HG03175 (cell line): ENCODE measurements at regions not wholly inside any gene's neighbourhood (a gene's known extent, or its start where the extent isn't known, plus 50 kb on each side); places are given as distances from the start of the nearest gene placed in this dataset.
"Not testable (repeated sequence)": the region's sequence is repeated elsewhere in the genome, so short reads cannot be mapped to it uniquely, and the experiment has no call there.

Experiments used
- ATAC-seq: cut with Tn5 transposase; IDR thresholded peaks from one replicate; pipeline ENCODE4 v1.9.1; 2021; ENCODE audit warnings: mild to moderate bottlenecking, moderate library complexity; ENCODE audit not compliant: unreplicated experiment

GRCh38 chr7:67301667-67302066 is 305.0 kb downstream of the TYW1 start:
- no peak for ATAC-seq

GRCh38 chr7:67302113-67303039 is 305.7 kb downstream of the TYW1 start:
- ATAC-seq, result peak; percentile 86

- ATAC-seq, result not testable (repeated sequence)
These were observed 308.2 kb downstream of the TYW1 start for GRCh38 chr7:67304846-67305245.

GRCh38 chr7:67306331-67306730 is 309.7 kb downstream of the TYW1 start:
- ATAC-seq, result no peak

DNA sequence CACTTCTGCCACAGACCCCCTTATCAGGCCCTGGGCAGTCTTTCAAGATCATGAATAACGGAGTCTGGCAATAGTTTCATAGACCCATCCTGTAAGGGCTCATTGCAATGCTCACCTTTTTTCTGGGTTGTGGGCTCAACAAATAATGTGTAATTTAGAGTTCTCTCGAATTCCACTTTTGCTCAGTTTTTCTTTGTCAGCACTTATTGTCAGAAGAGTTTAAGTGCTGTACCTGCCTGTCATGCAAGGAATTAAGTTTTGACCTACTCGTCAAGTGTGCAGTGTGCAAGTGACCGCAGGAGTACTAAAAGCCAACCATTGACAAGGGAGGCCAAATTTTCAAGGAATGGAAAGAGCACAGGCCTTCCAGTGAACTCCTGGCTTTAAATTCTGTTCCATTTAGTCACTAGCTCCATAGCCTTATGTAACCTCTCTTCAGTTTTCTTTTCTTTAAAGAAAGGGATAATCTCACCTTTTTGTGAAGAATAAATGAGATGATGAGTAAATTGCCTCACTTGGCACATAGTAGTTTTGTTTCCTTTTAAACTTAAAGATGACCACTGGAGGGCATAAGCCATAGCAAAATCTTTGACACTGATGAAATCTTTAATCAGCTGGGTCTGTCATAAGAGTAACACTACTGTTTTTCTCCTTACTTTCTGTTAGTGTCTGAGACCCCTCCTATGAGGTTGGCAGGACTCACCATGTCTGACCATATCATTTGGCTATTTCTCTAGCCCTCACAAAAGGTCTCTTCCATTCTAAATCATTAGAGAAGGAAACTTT is 313.3 kb downstream of the TYW1 start:
- ATAC-seq, result no peak

DNA sequence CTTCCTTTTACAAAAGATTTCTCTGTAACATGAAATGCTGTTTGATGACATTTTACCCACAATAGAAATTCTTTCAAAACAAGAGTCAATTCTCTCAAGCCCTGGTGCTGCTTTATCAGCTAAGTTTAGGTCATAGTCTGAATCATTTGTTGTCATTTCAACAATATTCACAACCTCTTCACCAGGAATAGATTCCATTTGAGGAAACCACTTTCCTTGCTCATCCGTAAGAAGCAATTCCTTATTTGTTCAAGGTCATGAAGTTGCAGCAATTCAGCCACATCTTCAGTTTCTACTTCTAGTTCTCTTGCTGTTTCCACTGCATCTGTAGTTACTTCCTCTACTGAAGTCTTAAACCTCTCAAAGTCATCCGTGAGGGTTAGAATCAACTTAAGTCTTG is 315.3 kb downstream of the TYW1 start:
- ATAC-seq, result no peak

- ATAC-seq, result no peak
These were observed 316.6 kb downstream of the TYW1 start for GRCh38 chr7:67313213-67313612.

GRCh38 chr7:67316902-67317301 is 320.3 kb downstream of the TYW1 start:
- ATAC-seq, result not testable (repeated sequence)

- not testable (repeated sequence) for ATAC-seq
These were observed 331.6 kb downstream of the TYW1 start for GRCh38 chr7:67328257-67328656.

DNA sequence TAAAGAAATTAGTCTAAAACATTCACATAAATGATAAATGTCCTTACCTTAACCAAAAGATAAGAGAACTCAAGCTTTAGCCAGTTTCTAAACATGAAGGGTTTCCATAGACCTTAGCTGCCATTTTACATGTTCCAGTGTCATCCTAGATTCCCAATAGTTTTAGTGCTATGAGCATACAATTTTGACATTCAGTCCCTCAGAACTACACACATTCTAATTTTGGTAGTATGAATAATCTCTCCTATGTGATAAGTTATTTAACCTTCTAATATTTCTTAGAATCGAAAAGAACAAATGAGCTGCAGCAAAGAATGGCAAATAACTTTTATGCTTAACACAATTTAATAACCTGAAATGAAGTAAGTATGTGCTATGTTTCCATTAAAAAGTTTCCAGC is 338.5 kb downstream of the TYW1 start:
- ATAC-seq, result not testable (repeated sequence)

DNA sequence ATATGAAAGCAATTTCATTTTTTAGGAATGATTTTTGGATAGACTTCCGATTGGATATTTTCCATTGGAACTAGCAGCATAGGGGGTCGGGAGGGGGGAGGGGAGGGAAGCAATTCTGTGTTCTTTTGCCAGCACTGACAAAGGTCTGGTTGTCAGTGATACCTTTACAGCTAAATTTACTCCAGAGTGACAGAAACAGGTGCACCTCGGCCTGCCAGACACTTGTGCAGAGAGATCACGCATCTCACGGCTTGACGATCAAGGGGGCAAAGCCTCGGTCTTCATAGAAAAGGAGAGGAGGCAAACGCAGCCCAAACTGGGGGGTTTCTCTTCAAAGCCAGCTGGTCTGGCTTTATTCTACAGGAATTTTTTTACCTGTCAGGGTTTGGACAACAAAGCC is 339.0 kb downstream of the TYW1 start:
- ATAC-seq, result not testable (repeated sequence)

- not testable (repeated sequence) for ATAC-seq
These were observed 341.9 kb downstream of the TYW1 start for GRCh38 chr7:67338545-67338944.

GRCh38 chr7:67341153-67341768 is 344.6 kb downstream of the TYW1 start:
- ATAC-seq, result no peak

DNA sequence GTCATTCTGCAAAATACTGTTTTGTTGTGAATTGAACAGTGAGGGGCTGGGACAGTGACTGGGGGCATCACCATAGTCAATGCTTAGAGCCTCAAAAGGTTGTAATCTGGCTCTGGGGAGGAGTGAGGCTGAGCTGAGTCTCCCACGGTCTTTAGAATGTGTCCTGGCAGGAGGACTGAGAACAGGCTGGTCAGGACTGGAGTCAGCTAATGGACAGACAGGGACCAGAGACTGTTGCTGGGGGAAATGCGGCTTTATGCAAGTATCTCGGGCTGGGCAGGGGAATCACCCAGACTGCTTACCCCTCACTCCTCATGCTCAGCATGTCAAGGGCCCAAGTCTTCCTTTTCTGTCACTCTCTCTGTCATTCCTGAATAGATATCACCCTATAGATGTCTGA is 346.5 kb downstream of the TYW1 start:
- no peak for ATAC-seq

DNA sequence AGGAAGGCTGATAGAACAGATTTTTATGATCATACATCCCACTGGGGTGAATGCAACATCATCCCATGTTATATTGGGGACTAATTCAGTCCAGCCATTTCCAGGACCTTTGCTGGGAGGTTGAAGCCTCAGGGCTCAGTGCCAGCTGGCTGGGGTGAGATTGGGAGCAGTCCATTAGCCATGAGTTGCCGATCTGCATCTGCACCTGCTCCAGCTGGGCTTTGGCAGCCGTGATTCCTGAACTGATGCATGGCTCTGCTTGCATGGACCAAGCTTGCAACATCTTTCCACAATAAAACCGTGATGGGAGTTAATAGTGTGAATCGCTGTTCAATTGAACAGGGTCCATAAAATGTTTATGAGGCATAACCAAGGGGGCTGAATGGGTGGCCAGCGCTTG is 346.9 kb downstream of the TYW1 start:
- ATAC-seq, result no peak

DNA sequence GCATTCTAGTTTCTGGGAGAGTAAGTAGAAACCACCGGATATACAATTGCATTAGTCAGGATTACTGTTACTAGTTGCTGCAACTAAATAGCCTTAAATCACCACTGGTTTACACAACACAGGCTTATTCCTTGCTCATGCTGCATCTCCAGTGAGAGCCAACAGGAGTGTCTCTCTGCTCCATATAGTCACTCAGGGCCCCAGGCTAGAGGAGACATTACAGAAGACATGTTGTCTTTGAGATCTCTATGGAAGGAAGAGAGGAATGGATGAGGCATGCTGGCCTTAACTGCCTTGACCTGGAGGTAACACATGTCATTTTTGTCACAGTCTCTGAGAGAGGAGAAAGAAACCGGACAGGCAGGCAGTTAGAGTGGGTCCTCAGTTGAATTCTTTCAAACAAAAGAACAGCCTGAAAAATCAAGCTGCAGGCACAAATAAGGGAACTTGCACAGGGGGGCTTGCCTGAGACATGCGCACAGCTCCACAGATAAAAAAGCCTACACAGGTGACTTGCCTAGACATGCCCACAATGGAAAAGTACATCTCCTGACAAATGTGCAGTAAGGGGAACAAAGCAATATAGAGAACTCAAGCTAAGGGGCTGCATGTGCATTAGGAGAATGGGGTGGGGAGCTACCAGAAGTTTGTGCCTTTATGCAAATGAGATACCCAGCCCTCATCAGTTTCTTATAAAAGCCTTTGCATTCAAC is 348.0 kb downstream of the TYW1 start:
- no peak for ATAC-seq

- ATAC-seq, result no peak
These were observed 349.5 kb downstream of the TYW1 start for GRCh38 chr7:67346126-67346525.

DNA sequence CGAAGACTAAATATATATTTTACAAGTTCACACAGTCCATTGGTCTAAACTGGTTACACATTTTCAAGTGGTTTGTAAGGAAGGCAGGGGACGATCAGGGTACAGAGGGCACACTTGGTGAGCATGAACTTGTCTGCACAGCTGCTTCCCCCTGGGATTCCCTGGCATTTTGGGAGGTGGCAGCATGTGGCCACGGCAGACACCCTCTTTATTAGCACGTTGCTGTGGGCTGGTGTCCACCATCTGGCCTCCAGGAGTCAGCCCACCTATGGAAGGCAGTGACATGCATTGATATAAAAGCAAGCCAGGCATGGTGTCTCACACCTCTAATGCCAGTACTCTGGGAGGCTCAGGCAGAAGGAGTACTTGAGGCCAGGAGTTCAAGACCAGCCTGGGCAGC is 350.2 kb downstream of the TYW1 start:
- no peak for ATAC-seq

GRCh38 chr7:67348171-67348570 is 351.5 kb downstream of the TYW1 start:
- ATAC-seq, result no peak

DNA sequence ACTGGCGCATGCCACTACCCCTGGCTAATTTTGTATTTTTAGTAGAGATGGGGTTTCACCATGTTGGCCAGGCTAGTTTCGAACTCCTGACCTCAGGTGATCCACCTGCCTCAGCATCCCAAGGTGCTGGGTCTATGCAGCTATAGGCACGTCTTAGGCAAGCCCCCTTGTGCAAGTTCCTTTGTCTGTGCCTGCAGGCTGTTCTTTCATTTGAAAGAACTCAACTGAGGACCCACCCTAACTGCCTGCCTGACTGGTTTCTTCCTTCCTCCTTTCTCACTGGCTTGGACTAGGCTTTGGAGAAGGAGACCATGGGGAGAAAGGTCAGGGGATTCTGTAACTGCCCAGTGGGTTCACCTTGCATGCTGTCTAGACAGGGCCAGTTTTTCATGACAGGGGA is 361.0 kb downstream of the TYW1 start:
- ATAC-seq, result not testable (repeated sequence)

DNA sequence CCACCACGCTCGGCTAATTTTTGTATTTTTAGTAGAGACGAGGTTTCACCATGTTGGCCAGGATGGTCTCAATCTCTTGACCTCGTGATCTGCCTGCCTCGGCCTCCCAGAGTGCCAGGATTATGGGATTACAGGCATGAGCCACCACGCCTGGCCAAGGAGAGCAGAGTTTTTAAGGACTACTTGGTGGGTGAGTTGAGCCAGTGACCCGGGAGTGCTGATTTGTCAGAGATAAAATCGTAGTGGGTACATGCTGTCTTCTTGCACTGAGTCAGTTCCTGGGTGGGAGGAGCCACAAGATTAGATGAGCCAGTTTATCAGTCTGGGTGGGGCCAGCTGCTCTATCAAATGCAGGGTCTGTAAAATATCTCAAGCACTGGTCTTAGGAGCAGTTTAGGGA is 361.7 kb downstream of the TYW1 start:
- not testable (repeated sequence) for ATAC-seq
